ENCODE measurements at regions not wholly inside any gene's neighbourhood (a gene's known extent, or its start where the extent isn't known, plus 50 kb on each side); places are given as distances from the start of the nearest gene placed in this dataset.

DNA sequence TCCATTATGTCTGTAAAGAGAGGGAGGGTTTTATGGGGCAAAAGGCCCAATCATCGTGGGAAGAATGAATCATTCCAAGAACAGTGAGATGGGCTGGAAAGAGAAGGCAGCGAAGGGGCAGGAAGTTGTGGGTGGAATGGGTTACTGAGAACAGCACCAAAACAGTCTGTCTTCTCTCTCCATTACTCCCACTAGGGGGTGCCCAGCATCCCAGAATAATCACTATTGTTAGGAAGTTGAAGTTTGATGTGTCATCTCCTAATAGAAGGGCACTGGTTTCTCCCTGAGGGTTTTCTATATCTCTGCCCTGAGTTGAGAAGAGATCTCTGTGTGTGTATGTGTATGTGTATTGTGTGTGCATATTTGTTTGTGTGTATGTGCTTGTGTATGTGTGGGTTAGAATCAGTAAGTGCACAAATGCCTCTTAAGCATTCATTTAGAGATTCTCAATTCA lies 76.6 kb upstream of the MAP4K3 start:
- no peak for DNase-seq (ENCODE audit: extremely low read depth, low read depth, low spot score)

DNA sequence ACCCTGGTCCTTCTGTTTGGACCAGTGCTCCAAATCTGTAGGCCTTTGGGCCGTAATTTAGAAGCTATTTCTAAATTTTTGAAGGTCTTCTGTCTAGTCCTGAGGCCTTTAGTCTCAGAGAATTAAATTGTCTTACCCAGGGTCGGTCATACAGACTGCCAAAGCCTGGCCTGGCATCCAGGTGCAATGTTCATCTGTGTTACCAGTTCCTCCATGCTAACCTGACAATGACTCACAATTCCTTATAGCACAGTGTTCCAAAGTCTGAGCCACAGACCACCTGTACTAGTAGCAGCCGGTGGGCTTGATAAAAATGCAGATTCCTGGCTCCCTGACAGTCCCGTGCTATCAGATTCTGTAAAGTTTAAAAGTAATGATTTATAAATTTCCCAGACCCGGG lies 77.7 kb upstream of the MAP4K3 start:
- no peak for DNase-seq (ENCODE audit: extremely low read depth, low read depth, low spot score)

DNA sequence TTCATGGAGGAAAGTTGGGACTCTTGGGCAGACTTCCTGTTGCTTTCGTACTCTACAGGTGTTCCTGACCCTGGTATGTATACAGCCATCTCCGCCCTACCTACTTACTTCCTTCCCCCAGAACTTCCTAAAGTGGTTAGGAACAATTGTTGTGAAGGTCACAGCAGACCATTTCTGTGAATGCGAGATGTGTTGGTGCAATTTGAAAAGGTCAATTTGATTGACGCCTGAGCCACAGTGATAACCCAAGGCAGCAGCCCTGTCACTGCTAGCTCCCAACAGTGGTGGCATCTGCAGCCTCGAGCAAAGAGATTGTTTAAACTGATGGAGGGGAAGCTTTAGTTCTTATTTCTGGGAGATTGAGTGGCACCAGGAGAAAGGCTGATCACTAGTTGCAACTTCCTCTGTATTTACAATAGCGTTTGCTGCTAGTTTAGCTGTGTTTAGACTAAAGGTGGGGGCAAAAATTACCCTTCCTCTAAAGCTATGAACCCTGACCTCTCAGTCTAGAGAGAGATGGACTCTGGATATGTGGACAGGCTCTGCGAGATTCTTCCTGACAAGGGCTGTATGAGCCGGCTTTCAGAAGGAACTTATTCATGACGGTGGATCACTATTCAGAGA lies 78.3 kb upstream of the MAP4K3 start:
- DNase-seq (ENCODE audit: extremely low read depth, low read depth, low spot score), result no peak

DNA sequence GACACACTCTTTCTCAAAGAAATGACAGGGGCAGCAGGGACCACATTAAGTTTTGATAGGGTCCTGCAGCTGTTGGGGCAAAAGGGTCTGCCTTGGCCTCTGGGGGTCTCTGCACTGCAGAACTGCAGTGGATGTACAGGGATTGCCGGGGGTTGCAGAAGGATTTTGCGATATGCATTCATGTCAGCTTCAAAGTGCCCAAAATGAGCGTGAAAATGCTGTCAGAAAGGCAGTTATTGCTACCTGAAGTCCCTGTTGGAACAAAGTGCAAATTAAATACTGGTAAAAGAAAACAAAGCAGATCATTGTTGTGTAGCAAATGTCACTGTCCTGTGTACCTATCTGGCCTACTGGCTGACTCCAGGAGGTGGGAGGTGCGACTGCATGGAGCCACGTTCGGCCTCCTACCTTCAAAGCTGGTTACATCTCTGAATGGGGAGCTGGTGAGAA lies 78.8 kb upstream of the MAP4K3 start:
- DNase-seq (ENCODE audit: extremely low read depth, low read depth, low spot score), result no peak

DNA sequence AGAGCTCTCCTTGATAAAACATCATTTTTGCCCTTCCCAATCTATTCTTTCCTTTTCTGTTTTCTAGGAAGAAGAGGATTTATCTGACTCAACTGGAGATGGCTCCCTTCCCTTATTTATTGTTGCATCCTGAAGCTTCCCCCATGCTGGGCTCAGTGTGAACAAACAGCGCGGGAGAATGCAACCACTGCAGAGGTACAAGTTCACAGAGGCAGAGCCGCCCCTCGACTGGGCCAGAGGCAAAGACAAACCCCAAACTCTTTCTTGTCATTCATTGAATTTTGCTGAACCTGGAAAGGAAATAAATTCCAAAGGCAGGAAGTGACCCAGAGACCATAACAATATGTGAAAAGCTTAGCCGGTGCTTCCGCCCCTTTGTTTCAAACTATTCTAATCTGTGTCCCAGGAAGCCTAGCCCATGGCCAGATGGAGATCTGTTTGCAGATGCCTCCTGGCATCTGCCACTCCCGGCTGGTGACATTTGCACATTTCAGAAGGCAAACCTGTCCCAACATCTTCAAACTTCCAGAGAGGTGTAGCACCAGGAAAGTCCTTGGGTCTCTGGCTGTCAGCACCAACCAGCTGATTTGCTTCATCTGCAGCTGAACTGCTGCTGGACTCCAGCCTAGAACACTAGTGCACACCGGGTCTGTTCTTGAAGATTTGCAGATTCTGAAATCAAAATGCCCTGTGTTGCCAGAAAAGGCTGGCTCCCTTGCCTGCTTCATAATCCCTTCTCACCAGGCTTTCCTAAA lies 79.4 kb upstream of the MAP4K3 start:
- no peak for DNase-seq (ENCODE audit: extremely low read depth, low read depth, low spot score)

DNA sequence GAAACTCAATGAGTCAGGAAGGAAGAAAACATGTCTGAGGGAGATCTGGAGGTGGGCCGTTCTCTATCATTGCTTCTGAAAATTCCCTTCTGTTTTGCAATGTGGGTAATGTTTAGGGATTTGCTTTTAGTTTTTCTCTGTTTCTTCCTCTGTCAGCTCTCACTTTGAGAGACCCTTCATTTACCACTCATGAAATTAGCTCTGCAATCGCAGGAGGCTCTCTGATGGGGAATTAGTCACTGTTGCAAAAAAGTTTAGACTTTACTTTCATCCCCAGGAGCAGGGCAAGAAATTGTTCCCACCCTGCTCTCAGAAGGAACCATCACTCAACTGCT lies 80.0 kb upstream of the MAP4K3 start:
- DNase-seq (ENCODE audit: extremely low read depth, low read depth, low spot score), result no peak

DNA sequence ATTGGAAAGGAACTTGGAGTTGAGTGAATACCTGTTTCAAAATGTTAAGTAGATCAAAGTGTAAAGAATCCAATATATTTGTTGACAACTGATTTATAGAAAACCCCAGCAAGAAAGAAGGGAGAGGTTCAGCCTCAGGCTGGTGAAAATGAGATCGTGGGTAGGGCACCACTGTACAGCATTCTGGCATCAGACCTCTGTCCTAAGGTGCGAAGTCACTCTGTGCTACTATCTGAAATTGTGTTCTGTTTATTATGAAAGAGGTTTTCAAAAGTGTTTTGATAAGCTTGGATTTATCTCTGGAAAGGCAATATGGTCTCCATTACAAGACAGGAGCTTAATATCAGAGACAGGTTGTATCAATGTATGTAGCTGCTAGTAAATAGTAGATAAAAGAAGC lies 80.5 kb upstream of the MAP4K3 start:
- DNase-seq (ENCODE audit: extremely low read depth, low read depth, low spot score), result no peak

DNA sequence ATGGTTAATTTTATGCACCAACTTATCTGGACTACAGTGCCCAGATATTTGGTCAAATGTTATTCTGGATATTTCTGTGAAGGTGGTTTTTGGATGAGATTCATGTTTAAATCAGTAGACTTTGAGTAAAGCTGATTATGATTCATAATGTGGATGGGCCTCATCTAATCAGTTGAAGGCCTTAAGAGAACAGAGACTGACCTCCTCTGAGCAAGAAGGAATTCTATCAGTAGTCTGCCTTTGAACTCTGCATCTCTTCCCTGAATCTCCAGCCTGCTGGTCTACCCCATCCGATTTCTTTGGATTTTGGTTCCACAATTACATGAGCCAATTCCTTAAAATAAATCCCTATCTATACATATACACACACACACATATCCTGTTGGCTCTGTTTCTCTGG lies 82.8 kb upstream of the MAP4K3 start:
- DNase-seq (ENCODE audit: extremely low read depth, low read depth, low spot score), result no peak

DNA sequence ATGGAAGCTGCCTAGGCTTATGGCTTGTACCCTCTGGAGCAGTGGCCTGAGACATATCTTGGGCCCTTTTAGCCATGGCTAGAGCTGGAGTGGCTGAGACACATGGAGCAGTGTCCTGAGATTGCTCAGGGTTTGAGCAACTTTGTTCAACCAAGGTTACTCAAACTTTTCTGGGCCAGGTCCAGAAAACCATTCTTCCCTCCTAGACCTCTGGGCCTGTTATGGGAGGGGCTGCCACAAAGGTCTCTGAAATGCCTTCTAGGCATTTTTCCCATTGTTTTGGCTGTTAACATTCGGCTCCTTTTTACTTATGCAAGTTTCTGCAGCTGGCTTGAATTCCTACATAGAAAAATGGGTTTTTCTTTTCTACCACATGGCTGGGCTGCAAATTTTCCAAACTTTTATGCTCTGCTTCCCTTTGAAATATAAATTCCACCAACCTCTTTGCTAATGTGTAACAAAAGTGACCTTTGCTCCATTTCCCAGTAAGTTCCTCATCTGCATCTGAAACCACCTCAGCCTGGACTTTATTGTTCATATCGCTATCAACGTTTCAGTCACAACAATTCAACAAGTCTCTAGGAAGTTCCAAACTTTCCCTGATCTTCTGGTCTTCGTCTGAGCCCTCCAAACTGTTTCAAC lies 84.9 kb upstream of the MAP4K3 start:
- DNase-seq (ENCODE audit: extremely low read depth, low read depth, low spot score), result no peak

DNA sequence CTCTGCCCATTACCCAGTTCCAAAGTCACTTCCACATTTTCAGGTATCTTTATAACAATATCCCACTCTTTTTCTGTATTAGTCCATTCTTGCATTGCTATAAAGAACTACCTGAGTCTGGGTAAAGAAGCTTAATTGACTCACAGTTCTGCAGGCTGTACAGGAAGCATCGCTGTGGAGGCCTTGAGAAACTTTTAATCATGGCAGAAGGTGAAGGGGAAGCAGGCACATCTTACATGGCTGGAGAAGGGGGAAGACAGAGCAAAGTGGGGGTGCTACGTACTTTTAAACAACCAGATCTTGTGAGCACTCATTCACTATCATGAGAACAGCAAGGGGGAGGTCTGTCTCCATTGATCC lies 85.4 kb upstream of the MAP4K3 start:
- no peak for DNase-seq (ENCODE audit: extremely low read depth, low read depth, low spot score)

DNA sequence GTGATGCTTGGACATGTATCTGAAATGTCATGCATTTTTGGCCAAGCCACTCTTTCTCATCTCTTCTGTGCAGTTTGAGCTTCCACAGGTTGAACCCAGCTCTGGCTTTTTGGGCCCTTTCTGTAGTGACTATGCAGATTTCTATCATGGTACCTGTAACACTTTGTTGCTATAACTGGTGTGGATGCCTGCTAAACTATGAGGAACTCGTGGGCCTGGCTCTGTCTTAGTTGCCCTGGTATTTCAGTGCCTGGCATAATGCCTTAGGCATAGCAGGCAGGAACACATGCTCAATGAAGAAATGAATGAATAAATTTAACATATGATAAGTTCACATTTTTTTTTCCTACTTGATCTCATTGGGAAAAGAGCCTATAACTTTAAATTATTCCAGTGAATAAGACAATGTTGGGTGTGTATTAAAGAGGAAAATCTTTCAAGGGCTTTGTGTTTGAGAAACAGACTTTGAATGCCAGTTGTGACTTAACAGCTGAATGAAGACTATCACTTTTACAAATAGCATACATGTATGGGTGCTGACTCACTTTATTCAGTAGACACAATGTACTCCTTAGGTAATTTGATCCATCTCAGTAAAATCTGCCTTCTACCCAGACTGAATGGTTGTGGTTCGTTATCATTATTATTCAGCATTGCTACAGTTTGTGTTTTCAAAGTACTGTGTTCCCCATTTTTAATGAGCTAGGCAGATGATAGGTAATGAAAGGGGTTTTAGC lies 86.4 kb upstream of the MAP4K3 start:
- DNase-seq (ENCODE audit: extremely low read depth, low read depth, low spot score), result no peak

DNA sequence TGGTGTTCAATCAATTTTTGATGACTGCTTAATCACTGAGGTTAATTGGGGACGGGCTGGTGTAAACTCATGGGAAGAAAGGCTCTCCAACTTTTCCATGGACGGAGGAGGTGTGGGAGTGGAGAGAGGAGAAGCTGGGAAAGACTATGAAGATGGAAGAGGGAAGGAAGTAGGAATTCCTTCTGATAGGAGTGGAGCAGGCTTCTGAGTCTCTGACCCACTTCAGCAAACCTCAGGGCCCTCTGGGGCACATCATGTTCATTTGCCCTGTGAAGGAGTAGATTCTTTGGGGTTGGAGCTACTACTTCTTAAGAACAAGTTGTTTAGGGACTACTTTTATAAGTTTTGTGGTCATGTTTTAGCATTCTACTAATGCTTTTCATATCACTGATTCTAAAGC lies 87.0 kb upstream of the MAP4K3 start:
- DNase-seq (ENCODE audit: extremely low read depth, low read depth, low spot score), result no peak

DNA sequence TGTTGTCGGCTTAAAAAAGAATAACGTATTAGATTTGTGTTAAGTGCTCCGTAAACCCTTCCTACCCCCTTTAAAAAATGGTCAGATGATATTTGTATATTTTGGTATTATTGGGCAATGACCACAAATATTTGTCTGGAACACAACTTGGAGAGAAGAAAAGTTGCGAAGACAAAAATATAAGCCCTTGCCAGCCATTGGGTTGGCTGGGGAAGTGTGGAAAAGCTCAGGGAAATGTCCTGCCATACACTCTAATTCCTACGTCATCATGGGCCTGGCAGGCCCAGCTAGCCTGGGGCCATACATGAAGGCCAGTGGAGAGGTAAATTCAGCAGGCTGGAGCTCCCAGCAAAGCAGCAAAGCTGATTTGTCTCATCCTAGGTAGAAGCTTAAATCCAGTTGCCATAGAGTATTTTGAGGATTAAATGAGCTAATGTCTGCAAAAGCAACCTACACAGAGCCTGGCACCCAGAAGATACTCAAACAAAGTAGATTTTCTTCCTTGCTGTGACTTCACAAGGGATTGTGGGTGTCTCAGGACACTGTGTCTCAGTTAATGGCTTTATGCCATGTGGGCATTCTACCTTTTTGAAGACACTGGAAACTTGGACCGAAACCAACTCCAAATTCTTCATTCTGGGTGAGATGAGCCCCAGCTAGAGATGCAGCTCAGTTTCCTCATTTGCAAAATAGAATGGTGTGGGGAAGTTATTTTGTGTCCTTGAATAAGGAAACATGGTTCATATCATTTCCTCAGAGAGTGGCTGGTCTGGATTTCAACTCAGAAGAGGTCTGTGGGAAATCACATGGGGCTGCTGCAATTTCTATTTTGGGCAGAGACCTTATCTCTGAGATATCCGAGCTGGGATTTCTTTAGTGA lies 87.9 kb upstream of the MAP4K3 start:
- DNase-seq (ENCODE audit: extremely low read depth, low read depth, low spot score), result no peak

DNA sequence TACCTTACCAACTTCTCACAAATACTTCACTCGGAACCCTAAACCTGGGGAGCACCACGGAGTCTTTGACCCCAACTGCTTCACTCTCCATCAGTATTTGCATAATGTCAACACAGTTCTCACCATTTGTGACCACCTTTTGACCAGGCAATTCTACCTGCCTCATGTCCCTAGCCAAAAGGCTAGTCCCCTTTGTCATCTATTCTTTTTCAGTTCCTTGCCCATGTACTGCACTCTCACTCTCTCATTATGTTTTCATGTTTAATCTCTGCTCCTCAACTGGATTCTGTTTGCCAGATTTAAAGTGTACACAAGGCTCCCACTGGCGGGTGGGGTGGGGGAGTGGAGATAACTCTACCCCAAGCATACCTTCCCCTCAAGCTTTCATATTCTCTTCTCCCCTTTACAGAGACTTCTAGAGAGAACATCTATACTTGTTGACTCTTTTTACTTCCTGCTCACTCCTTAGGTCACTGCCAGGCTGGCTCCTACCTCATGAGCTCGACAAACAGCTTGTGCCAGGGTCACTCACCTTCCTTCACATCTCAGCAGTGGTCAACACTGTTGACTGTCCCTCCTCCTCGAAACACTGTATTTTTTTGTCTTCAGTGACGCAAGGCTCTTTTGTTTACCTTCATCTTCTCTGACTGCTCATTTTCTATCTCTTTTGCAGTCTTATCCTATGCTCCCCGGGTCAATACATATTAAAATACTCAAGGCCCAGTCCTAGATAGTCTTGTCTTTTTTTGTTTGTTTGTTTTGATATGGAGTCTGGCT lies 88.7 kb upstream of the MAP4K3 start:
- DNase-seq (ENCODE audit: extremely low read depth, low read depth, low spot score), result no peak

DNA sequence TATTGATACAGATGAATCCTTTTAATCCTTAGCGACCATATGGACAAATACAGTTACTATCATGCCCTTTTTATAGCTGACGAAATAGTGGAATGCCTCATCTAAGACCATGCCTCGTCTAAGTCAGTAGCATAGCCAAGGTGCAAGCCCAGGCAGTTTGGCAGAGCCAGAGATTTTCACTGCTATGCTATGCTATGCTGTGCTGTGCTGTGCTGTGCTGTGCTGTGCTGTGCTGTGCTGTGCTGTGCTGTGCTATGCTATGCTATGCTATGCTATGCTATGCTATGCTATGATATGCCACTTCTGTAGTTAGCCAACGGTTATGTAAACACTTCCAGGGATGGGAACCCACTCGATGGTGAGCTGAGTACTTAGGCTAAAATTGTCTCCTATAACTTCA lies 91.6 kb upstream of the MAP4K3 start:
- no peak for DNase-seq (ENCODE audit: extremely low read depth, low read depth, low spot score)

DNA sequence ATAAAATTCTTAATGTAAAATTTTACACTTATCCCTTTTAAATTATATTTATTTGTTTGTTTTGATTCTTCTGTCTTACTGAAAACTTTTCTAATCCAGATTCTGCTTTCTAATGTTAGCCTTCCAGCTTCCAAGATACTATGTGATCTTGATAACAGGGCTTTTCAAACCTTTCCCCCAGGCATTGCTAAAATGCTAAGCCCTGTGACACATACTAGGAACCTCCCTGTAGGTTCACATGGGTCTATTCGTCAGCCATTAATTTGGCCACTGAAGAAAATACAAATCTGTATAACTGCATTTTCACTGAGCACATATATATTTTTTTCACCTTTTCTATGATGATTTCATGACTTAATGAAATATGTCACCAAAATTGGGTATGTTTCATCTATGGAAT lies 92.8 kb upstream of the MAP4K3 start:
- DNase-seq (ENCODE audit: extremely low read depth, low read depth, low spot score), result no peak

DNA sequence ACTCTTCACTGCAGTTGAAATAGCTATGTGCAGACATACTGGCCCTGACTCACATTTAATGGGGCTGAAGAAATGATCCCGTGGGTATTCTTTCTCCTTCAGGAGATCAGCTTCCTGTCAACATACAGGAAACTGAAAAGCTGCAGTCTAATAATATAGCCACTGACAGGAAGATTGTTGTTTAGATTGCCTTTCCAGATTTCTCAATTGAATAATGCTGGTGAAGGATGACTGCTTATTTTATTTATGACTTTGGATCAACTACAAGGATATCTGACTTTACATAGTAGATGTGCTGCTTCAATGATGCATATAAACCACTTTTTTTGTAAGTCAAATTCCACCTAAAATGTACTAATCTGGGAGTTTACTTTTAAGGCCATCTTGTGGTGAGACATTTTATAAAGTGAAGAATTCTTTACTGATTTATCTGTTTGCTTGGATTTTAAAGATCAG lies 93.4 kb upstream of the MAP4K3 start:
- DNase-seq (ENCODE audit: extremely low read depth, low read depth, low spot score), result no peak

DNA sequence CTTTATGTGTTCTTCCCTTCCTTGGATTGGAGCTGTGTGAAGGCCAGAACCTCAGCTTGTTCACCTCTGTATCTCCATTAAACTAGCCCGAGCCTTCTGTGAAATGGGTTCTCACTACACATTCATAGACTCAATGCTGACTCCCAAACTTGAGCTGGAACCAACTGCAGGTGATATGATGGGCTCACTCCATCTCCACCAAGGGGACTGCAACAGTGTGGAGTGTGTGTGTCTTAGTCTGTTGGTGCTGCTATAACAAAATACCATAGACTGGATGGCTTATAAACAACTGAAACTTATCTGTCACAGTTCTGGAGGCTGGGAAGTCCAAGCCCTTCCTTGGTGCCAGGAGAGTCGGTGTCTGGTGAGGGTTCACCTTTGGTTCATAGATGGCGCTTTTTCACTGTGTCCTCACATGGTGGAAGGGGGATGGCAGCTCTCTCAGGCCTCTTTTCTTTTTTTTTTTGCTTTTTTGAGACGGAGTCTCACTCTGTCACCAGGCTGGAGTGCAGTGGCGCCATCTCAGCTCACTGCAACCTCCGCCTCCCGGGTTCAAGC lies 94.2 kb upstream of the MAP4K3 start:
- DNase-seq (ENCODE audit: extremely low read depth, low read depth, low spot score), result no peak

DNA sequence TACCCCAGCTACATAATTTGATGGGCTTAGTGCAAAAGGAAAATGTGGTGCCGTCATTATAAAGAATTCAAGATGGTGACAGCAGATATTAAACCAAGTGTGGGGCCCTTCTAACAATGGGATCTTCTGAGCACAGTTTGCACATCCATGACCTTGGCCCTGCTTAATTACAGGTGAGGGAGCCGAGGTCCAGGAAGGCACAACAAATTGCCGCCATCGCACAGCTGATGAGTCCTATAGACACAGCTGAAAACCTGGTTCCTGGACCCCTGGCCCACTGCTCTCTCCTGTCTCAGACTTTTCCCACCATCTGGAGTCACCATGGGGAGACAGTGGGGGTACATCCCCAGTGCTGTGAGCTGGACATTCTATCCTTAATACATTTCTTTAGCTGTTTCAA lies 95.8 kb upstream of the MAP4K3 start:
- no peak for DNase-seq (ENCODE audit: extremely low read depth, low read depth, low spot score)
